ENCODE measurements at regions not wholly inside any gene's neighbourhood (a gene's known extent, or its start where the extent isn't known, plus 50 kb on each side); places are given as distances from the start of the nearest gene placed in this dataset.

GRCh38 chr3:27878014-27878383 is 155.9 kb upstream of the EOMES start (continued):
- TF ChIP-seq DZIP1 (CRISPR knock-in tag; IDR thresholded peaks at IDR 0.05) = no peak
- no peak for TF ChIP-seq SIX4 (CRISPR knock-in tag; IDR thresholded peaks at IDR 0.05)

- ATAC-seq = 0 out of 3 replicates have a peak, but pooled peaks have one; percentile 31
- Histone ChIP-seq H3K27ac (ENCODE audit: extremely low read length, insufficient read depth, low read length) (no peak overlapping the region), H3K4me3 (replicated peaks in 1 of 3; ENCODE audit: insufficient read depth in 1 of 3, low read depth in 2 of 3, low read length in 3 of 3) (no peak overlapping the region), H3K27me3 (ENCODE audit: control insufficient read depth in 1 of 2, insufficient read depth in 2 of 2, low read length in 2 of 2) (no peaks in the 10 kb centered on the region), H3K36me3 (replicated peaks in 1 of 2; ENCODE audit: control insufficient read depth in 1 of 2, insufficient read depth in 2 of 2, low read length in 2 of 2) (no peaks in the 10 kb centered on the region), H4K20me1 (ENCODE audit: insufficient read depth, low read length) (no peaks in the 10 kb centered on the region), H3K4me1 (ENCODE audit: insufficient read depth, low read length) (no peaks in the 10 kb centered on the region), H2AFZ (ENCODE audit: low read length) (no peak overlapping the region), H3K4me2 (ENCODE audit: low read depth, low read length) (0 out of 2 replicates have a peak overlapping the region, but pooled peaks have one; percentile 21), H3K9ac (ENCODE audit: insufficient read depth, low read depth, low read length) (no peak overlapping the region), H3K79me2 (ENCODE audit: insufficient read depth, low read length) (no peaks in the 10 kb centered on the region), H3K9me3 (ENCODE audit: low read length) (no peaks in the 10 kb centered on the region)
- ChIA-PET CTCF (ENCODE audit: low intra/inter-chr PET ratio, low total read pairs) (no interaction called here), POLR2A (no interaction called here)
- intact Hi-C loops (cut with micrococcal nuclease; ENCODE audit: unreplicated experiment) = loop anchor here (10.0 kb wide), 1 partner anchor 166 kb away; no protein-coding TSS in a partner anchor
- in situ Hi-C loops (cut with HindIII; ENCODE audit: extremely low pct_ligation_motif_present, low pct_unique_long_range_greater_than_20kb) = no loop called here
- FAIRE-seq = no peak
- 21% methylated on average over 7 of the region's 7 CpGs for WGBS (ENCODE audit: low lambda C conversion rate)
- no TSS peak for BruUV-seq (replicated peaks)
- TF ChIP-seq MXI1 (IDR thresholded peaks at IDR 0.05; ENCODE audit: borderline replicate concordance, low read depth, low read length) = no peak
- TF ChIP-seq RXRA (CRISPR knock-in tag; IDR thresholded peaks at IDR 0.05) = no peak
- no peak for TF ChIP-seq NKX3-1 (CRISPR knock-in tag; IDR thresholded peaks at IDR 0.05)
- TF ChIP-seq ZNF619 (CRISPR knock-in tag; IDR thresholded peaks at IDR 0.05) = no peak
- TF ChIP-seq ZNF678 (CRISPR knock-in tag; IDR thresholded peaks at IDR 0.05) = no peak
- no peak for TF ChIP-seq CBX5 (CRISPR knock-in tag; IDR thresholded peaks at IDR 0.05; ENCODE audit: borderline replicate concordance)
- TF ChIP-seq DMAP1 (CRISPR knock-in tag; IDR thresholded peaks at IDR 0.05) = no peak
- no peak for TF ChIP-seq HNF1A (IDR thresholded peaks at IDR 0.05; ENCODE audit: low read depth)
- TF ChIP-seq HNF1A (CRISPR knock-in tag; IDR thresholded peaks at IDR 0.05; ENCODE audit: borderline replicate concordance) = no peak
- TF ChIP-seq SIX1 (CRISPR knock-in tag; IDR thresholded peaks at IDR 0.05; ENCODE audit: borderline replicate concordance) = no peak
- no peak for TF ChIP-seq ZFP36 (IDR thresholded peaks at IDR 0.05; ENCODE audit: borderline replicate concordance, low read depth, low read length, partially characterized antibody)
- TF ChIP-seq PHB2 (IDR thresholded peaks at IDR 0.05; ENCODE audit: partially characterized antibody) = no peak
- DNase-seq (ENCODE audit: low spot score) = no peak
Observed at GRCh38 chr3:27880969-27881892, 159.1 kb upstream of the EOMES start.

All from HepG2 (cell line).